HCT116 (cell line): ENCODE measurements at regions not wholly inside any gene's neighbourhood (a gene's known extent, or its start where the extent isn't known, plus 50 kb on each side); places are given as distances from the start of the nearest gene placed in this dataset.

Experiments
- ATAC-seq: fragments of 200-7000 bp; cut with Tn5 transposase; 2 replicates; pipeline ENCODE4 v1.9.1; 2020; ENCODE audit warnings: mild to moderate bottlenecking, moderate library complexity
- BruUV-seq: library from RNA; stranded (reverse); fragments of 400-500 nt; replicated peaks from 2 replicates; lab custom pipeline; 2021; lab: Mats Ljungman, UMichigan
- CTCF ChIA-PET: fragments of 300-600 bp; sonication (Branson Sonifier 250); formaldehyde crosslinking; loops from one replicate; lab custom pipeline; 2021; ENCODE audit warnings: antibody characterized with exemption; lab: Charles Lee
- POLR2A ChIA-PET: fragments of 300-600, 350-600 bp; sonication (Branson Sonifier 250); formaldehyde crosslinking; loops from one replicate; lab custom pipeline; 2021; ENCODE audit warnings: antibody characterized with exemption; lab: Charles Lee
- RAD21 ChIA-PET, 2 experiments: fragments of 300-600 bp; sonication (Branson Sonifier 250); formaldehyde crosslinking; loops; one replicate each; lab custom pipeline; 2023; ENCODE audit warnings: low total read pairs in 2 of 2; ENCODE audit not compliant: uncharacterized antibody in 2 of 2, unreplicated experiment in 2 of 2, low non-redundant PET in 1 of 2; lab: Charles Lee
- DNase-seq: peaks from one replicate; pipeline ENCODE4 v3.0.0-alpha.2; 2010; ENCODE audit warnings: low read depth, low spot score
- H2AFZ ChIP-seq: fragments of 200-600 bp; shearing (Covaris generic), sonication (generic); 2 replicates; pipeline ENCODE4 v1.6.1; 2017; ENCODE audit warnings: low read depth, mixed run types, mixed read lengths, antibody characterized with exemption, low read length; ENCODE audit not compliant: poor library complexity, severe bottlenecking
- H3K27ac ChIP-seq: 2 replicates; pipeline ENCODE4 v1.5.1; 2012; ENCODE audit warnings: low read depth, low read length
- H3K27me3 ChIP-seq: fragments of 200-600 bp; sonication (generic); 2 replicates; pipeline ENCODE4 v1.6.1; 2016; ENCODE audit warnings: mixed run types, low read length, mixed read lengths; ENCODE audit not compliant: insufficient read depth
- H3K36me3 ChIP-seq, 2 experiments: fragments of 200-500 bp in 1 of 2; fragments of 200-600 bp in 1 of 2; sonication (Bioruptor generic) in 1 of 2; sonication (generic) in 1 of 2; 2 replicates each; pipeline versions ENCODE4 v1.5.1 to v1.6.1; 2014 to 2016; ENCODE audit warnings: low read length in 2 of 2, inconsistent platforms in 1 of 2, mixed read lengths in 1 of 2, mixed run types in 1 of 2; ENCODE audit not compliant: insufficient read depth in 2 of 2, control insufficient read depth in 1 of 2
- H3K4me1 ChIP-seq, 2 experiments: fragments of 200-600 bp in 1 of 2; sonication (generic) in 1 of 2; 2 replicates each; pipeline versions ENCODE4 v1.5.1 to v1.6.1; 2012 to 2017; ENCODE audit warnings: low read length in 2 of 2, inconsistent platforms in 1 of 2, mild to moderate bottlenecking in 1 of 2, mixed read lengths in 1 of 2, mixed run types in 1 of 2, moderate library complexity in 1 of 2; ENCODE audit not compliant: insufficient read depth in 2 of 2, control insufficient read depth in 1 of 2
- H3K4me2 ChIP-seq: fragments of 200-600 bp; sonication (generic); 2 replicates; pipeline ENCODE4 v1.6.1; 2017; ENCODE audit warnings: mixed run types, low read length, mixed read lengths
- H3K4me3 ChIP-seq, 2 experiments: fragments of 200-600 bp in 1 of 2; sonication (generic) in 1 of 2; replicated peaks in 1 of 2; 2 replicates each; pipeline ENCODE4 v1.5.1; 2011 to 2016; ENCODE audit warnings: low read length in 2 of 2, control low read depth in 1 of 2, low read depth in 1 of 2, mild to moderate bottlenecking in 1 of 2, mixed read lengths in 1 of 2, mixed run types in 1 of 2
- H3K79me2 ChIP-seq: fragments of 200-600 bp; sonication (generic); 2 replicates; pipeline ENCODE4 v1.6.1; 2017; ENCODE audit warnings: mild to moderate bottlenecking, mixed run types, low read length, moderate library complexity, mixed read lengths; ENCODE audit not compliant: insufficient read depth
- H3K9ac ChIP-seq: fragments of 200-600 bp; sonication (generic); 2 replicates; pipeline ENCODE4 v1.6.1; 2016; ENCODE audit warnings: low read length, mixed read lengths
- H3K9me2 ChIP-seq: fragments of 200-600 bp; sonication (generic), shearing (Covaris generic); 2 replicates; pipeline ENCODE4 v1.6.1; 2017; ENCODE audit warnings: mixed run types, mild to moderate bottlenecking, moderate library complexity; ENCODE audit not compliant: insufficient read depth
- H3K9me3 ChIP-seq, 2 experiments: fragments of 200-500 bp in 1 of 2; fragments of 200-600 bp in 1 of 2; sonication (Bioruptor generic) in 1 of 2; sonication (generic) in 1 of 2; 2 replicates each; pipeline ENCODE4 v1.6.1; 2014 to 2017; ENCODE audit warnings: low read length in 2 of 2, mixed read lengths in 2 of 2, inconsistent platforms in 1 of 2, low read depth in 1 of 2, mild to moderate bottlenecking in 1 of 2, mixed run types in 1 of 2, moderate library complexity in 1 of 2; ENCODE audit not compliant: control insufficient read depth in 1 of 2, insufficient read depth in 1 of 2
- H4K20me1 ChIP-seq: fragments of 200-600 bp; sonication (generic), shearing (Covaris generic); 2 replicates; pipeline ENCODE4 v1.6.1; 2017; ENCODE audit warnings: mixed run types, mild to moderate bottlenecking, moderate library complexity; ENCODE audit not compliant: insufficient read depth
- ATF3 ChIP-seq: IDR thresholded peaks from 2 replicates; pipeline ENCODE4 v1.6.1; 2012
- CBX3 ChIP-seq: IDR thresholded peaks from 2 replicates; pipeline ENCODE4 v1.6.1; 2012; ENCODE audit warnings: low read depth
- CEBPB ChIP-seq: IDR thresholded peaks from 2 replicates; pipeline ENCODE4 v1.6.1; 2012; ENCODE audit warnings: low read depth
- CTCF ChIP-seq, 3 experiments: fragments of 200-600 bp in 1 of 3; sonication (generic) in 1 of 3; IDR thresholded peaks in 2 of 3; conservative IDR thresholded peaks in 1 of 3; 2 replicates each; pipeline ENCODE4 v1.5.1; 2012 to 2017; ENCODE audit warnings: low read depth in 2 of 3, low read length in 2 of 3, antibody characterized with exemption in 1 of 3, borderline replicate concordance in 1 of 3, control low read depth in 1 of 3, mild to moderate bottlenecking in 1 of 3, mixed read lengths in 1 of 3, mixed run types in 1 of 3, moderate library complexity in 1 of 3; ENCODE audit not compliant: insufficient read depth in 1 of 3
- EGR1 ChIP-seq: IDR thresholded peaks from 2 replicates; pipeline ENCODE4 v1.6.1; 2012; ENCODE audit warnings: low read depth
- ELF1 ChIP-seq: IDR thresholded peaks from 2 replicates; pipeline ENCODE4 v1.6.1; 2012; ENCODE audit warnings: low read depth, borderline replicate concordance
- FOSL1 ChIP-seq: IDR thresholded peaks from 2 replicates; pipeline ENCODE4 v1.6.1; 2012; ENCODE audit warnings: low read depth
- JUND ChIP-seq: IDR thresholded peaks from 2 replicates; pipeline ENCODE4 v1.6.1; 2012
- MAX ChIP-seq: IDR thresholded peaks from 2 replicates; pipeline ENCODE4 v1.6.1; 2012
- POLR2A ChIP-seq: IDR thresholded peaks from 2 replicates; pipeline ENCODE4 v1.7.0; 2011; ENCODE audit warnings: borderline replicate concordance; ENCODE audit not compliant: insufficient read depth, insufficient read length; ENCODE audit errors: extremely low read depth
- POLR2AphosphoS5 ChIP-seq: IDR thresholded peaks from 2 replicates; pipeline ENCODE4 v1.6.1; 2011; ENCODE audit warnings: mild to moderate bottlenecking, low read depth, low read length, moderate library complexity
- RAD21 ChIP-seq: IDR thresholded peaks from 2 replicates; pipeline ENCODE4 v1.6.1; 2012; ENCODE audit warnings: low read depth, mild to moderate bottlenecking
- REST ChIP-seq: IDR thresholded peaks from 2 replicates; pipeline ENCODE4 v1.6.1; 2012; ENCODE audit warnings: low read depth
- SIN3A ChIP-seq: IDR thresholded peaks from 2 replicates; pipeline ENCODE4 v1.6.1; 2012; ENCODE audit warnings: low read depth
- SP1 ChIP-seq: IDR thresholded peaks from 2 replicates; pipeline ENCODE4 v1.6.1; 2012; ENCODE audit warnings: low read depth
- YY1 ChIP-seq: IDR thresholded peaks from 2 replicates; pipeline ENCODE4 v1.6.1; 2011; ENCODE audit warnings: low read length, low read depth, moderate library complexity, mild to moderate bottlenecking; ENCODE audit not compliant: insufficient replicate concordance; ENCODE audit errors: extremely low read depth
- ZBTB33 ChIP-seq: IDR thresholded peaks from 2 replicates; pipeline ENCODE4 v1.6.1; 2011; ENCODE audit warnings: mild to moderate bottlenecking, low read length, moderate library complexity; ENCODE audit not compliant: insufficient replicate concordance; ENCODE audit errors: extremely low read depth
- ZFX ChIP-seq: fragments of 450-650 bp; IDR thresholded peaks from 2 replicates; pipeline ENCODE4 v1.6.1; 2017
- ZNF274 ChIP-seq: fragments of 200-500 bp; sonication (Bioruptor generic); IDR thresholded peaks from 2 replicates; pipeline ENCODE4 v1.6.1; 2014; ENCODE audit warnings: mild to moderate bottlenecking, low read depth, low read length, inconsistent platforms
- intact Hi-C: fragments of 100-400 bp; cut with micrococcal nuclease; formaldehyde crosslinking; loops from 2 replicates; pipeline ENCODE4 v1.10.0; 2022

- Histone ChIP-seq H3K9me2 (no peaks in the 10 kb centered on the region), H3K4me3 (no peak overlapping the region), H3K4me1 (no peaks in the 10 kb centered on the region), H3K27me3 (no peaks in the 10 kb centered on the region), H3K9ac (no peak overlapping the region), H4K20me1 (no peaks in the 10 kb centered on the region), H2AFZ (no peak overlapping the region), H3K27ac (no peak overlapping the region), H3K79me2 (no peaks in the 10 kb centered on the region), H3K4me2 (no peak overlapping the region), H3K36me3 (no peaks in the 10 kb centered on the region), H3K9me3 (no peaks in the 10 kb centered on the region)
- no peak for DNase-seq
- CTCF ChIA-PET = no interaction called here
- BruUV-seq = no TSS peak
- ATAC-seq = no peak
- RAD21 ChIA-PET = no interaction called here
- TF ChIP-seq REST (no peak), POLR2A (no peak), YY1 (no peak), SP1 (no peak), CTCF (IDR thresholded peaks at IDR 0.05 in 2 of 3, conservative IDR thresholded peaks at IDR 0.05 in 1 of 3; ENCODE audit: borderline replicate concordance in 1 of 3, insufficient read depth in 1 of 3, low read depth in 2 of 3, low read length in 2 of 3) (no peak), RAD21 (no peak), CEBPB (no peak), ZBTB33 (no peak), EGR1 (no peak), ELF1 (no peak), ZFX (no peak), POLR2AphosphoS5 (no peak), CBX3 (no peak), MAX (no peak), SIN3A (no peak), JUND (no peak), FOSL1 (no peak), ATF3 (no peak), ZNF274 (no peak)
- intact Hi-C loops = loop anchor here (10.0 kb wide), 1 partner anchor 1768 kb away; no protein-coding TSS in a partner anchor
- POLR2A ChIA-PET = interaction anchor here (0.7 kb wide), 1 partner anchor 122 kb away, joined by 3 read pairs; no protein-coding TSS in a partner anchor
These were observed 92.9 kb upstream of the WDR44 start for GRCh38 chrX:118252967-118253366.
